ENCODE measurements at regions not wholly inside any gene's neighbourhood (a gene's known extent, or its start where the extent isn't known, plus 50 kb on each side); places are given as distances from the start of the nearest gene placed in this dataset.

GRCh38 chr19:32266460-32266859 lies 79.0 kb upstream of the ZNF507 start:
- Histone ChIP-seq H3K9me3 (no peaks in the 10 kb centered on the region), H3K4me1 (no peaks in the 10 kb centered on the region), H3K36me3 (no peaks in the 10 kb centered on the region), H3K27me3 (no peaks in the 10 kb centered on the region), H3K27ac (no peak overlapping the region), H3K4me3 (no peak overlapping the region)
- peak in 1 of 2 donors; percentile 72 for DNase-seq (ENCODE audit: extremely low spot score in 2 of 2)
- TF ChIP-seq CTCF (IDR thresholded peaks at IDR 0.05) = no peak
- TF ChIP-seq POLR2A (IDR thresholded peaks at IDR 0.05) = no peak
- TF ChIP-seq POLR2AphosphoS5 (IDR thresholded peaks at IDR 0.05; ENCODE audit: insufficient read depth in 1 of 2, low read depth in 1 of 2) = no peak
- intact Hi-C loops (cut with DNase I) = no loop called here

GRCh38 chr19:32268381-32268780 lies 77.0 kb upstream of the ZNF507 start:
- Histone ChIP-seq H3K4me1 (no peaks in the 10 kb centered on the region), H3K27me3 (no peaks in the 10 kb centered on the region), H3K9me3 (no peaks in the 10 kb centered on the region), H3K36me3 (no peaks in the 10 kb centered on the region), H3K4me3 (no peak overlapping the region), H3K27ac (no peak overlapping the region)
- TF ChIP-seq POLR2AphosphoS5 (IDR thresholded peaks at IDR 0.05; ENCODE audit: insufficient read depth in 1 of 2, low read depth in 1 of 2) = no peak
- TF ChIP-seq POLR2A (IDR thresholded peaks at IDR 0.05) = no peak
- no peak for TF ChIP-seq CTCF (IDR thresholded peaks at IDR 0.05)
- intact Hi-C loops (cut with DNase I) = no loop called here
- peak in 1 of 2 donors; percentile 58 for DNase-seq (ENCODE audit: extremely low spot score in 2 of 2)

- no peak overlapping the region for H3K4me3 ChIP-seq
- no peaks in the 10 kb centered on the region for H3K9me3 ChIP-seq
- H3K36me3 ChIP-seq = no peaks in the 10 kb centered on the region
- DNase-seq (ENCODE audit: extremely low spot score in 2 of 2) = peak in 1 of 2 donors; percentile 61
- H3K27me3 ChIP-seq = no peaks in the 10 kb centered on the region
- H3K4me1 ChIP-seq = no peaks in the 10 kb centered on the region
- TF ChIP-seq CTCF (IDR thresholded peaks at IDR 0.05) = no peak
- TF ChIP-seq POLR2AphosphoS5 (IDR thresholded peaks at IDR 0.05; ENCODE audit: insufficient read depth in 1 of 2, low read depth in 1 of 2) = no peak
- TF ChIP-seq POLR2A (IDR thresholded peaks at IDR 0.05) = no peak
- intact Hi-C loops (cut with DNase I) = no loop called here
- H3K27ac ChIP-seq = no peak overlapping the region
Observed at GRCh38 chr19:32269831-32270230, 75.6 kb upstream of the ZNF507 start.

GRCh38 chr19:32273483-32273882 lies 71.9 kb upstream of the ZNF507 start:
- Histone ChIP-seq H3K9me3 (no peaks in the 10 kb centered on the region), H3K36me3 (no peaks in the 10 kb centered on the region), H3K27me3 (no peaks in the 10 kb centered on the region), H3K27ac (no peak overlapping the region), H3K4me1 (no peaks in the 10 kb centered on the region), H3K4me3 (no peak overlapping the region)
- DNase-seq (ENCODE audit: extremely low spot score in 2 of 2) = peak in 1 of 2 donors; percentile 37
- TF ChIP-seq POLR2AphosphoS5 (IDR thresholded peaks at IDR 0.05; ENCODE audit: insufficient read depth in 1 of 2, low read depth in 1 of 2) (no peak), POLR2A (IDR thresholded peaks at IDR 0.05) (no peak), CTCF (IDR thresholded peaks at IDR 0.05) (no peak)
- intact Hi-C loops (cut with DNase I) = no loop called here

GRCh38 chr19:32287086-32287485 lies 58.3 kb upstream of the ZNF507 start:
- intact Hi-C loops (cut with DNase I) = loop anchor here (5.0 kb wide), 1 partner anchor 285 kb away; no protein-coding TSS in a partner anchor
- peak overlapping the region; percentile 43 for H3K27ac ChIP-seq
- DNase-seq (ENCODE audit: extremely low spot score in 2 of 2) = no peak

More at GRCh38 chr19:32287086-32287485, 58.3 kb upstream of the ZNF507 start:
- H3K4me1 ChIP-seq = peaks cover 8% of the 10 kb centered on the region
- H3K9me3 ChIP-seq = no peaks in the 10 kb centered on the region
- no peaks in the 10 kb centered on the region for H3K27me3 ChIP-seq
- no peaks in the 10 kb centered on the region for H3K36me3 ChIP-seq
- TF ChIP-seq POLR2A (IDR thresholded peaks at IDR 0.05) = no peak
- TF ChIP-seq POLR2AphosphoS5 (IDR thresholded peaks at IDR 0.05; ENCODE audit: insufficient read depth in 1 of 2, low read depth in 1 of 2) = no peak
- no peak for TF ChIP-seq CTCF (IDR thresholded peaks at IDR 0.05)
- H3K4me3 ChIP-seq = no peak overlapping the region
